SH-SY5Y (cell line): ENCODE measurements at regions not wholly inside any gene's neighbourhood (a gene's known extent, or its start where the extent isn't known, plus 50 kb on each side); places are given as distances from the start of the nearest gene placed in this dataset.

Experiments used
- GATA2 ChIP-seq: IDR thresholded peaks from 2 replicates; pipeline ENCODE4 v1.6.1; 2011; ENCODE audit warnings: mild to moderate bottlenecking, low read depth, low read length
- GATA3 ChIP-seq: IDR thresholded peaks from 2 replicates; pipeline ENCODE4 v1.6.1; 2011; ENCODE audit warnings: low read depth, mild to moderate bottlenecking, low read length, moderate library complexity

GRCh38 chr1:13911697-13912619, 212.0 kb downstream of the PRDM2 start:
- no peak for TF ChIP-seq GATA2
- TF ChIP-seq GATA3: no peak

DNA sequence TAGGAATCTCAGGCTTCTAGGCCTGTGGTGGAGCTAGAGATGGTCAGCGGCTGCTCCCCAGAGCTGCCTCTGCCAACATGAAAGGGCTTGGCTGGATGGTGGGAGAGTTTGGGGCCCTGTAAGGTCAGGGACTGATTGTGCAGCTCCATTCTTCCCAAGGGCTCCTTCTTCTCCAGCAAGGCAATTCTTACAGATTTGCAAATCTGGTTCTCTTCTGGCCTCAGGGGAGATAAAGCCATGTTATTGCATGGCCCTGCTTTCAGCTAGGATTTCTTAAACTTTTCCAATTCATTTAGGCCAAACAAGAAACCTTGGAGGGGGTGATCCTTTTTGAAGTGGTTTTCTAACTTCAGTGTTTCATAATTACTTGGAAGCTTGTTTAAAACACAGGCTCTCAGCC, 213.4 kb downstream of the PRDM2 start:
- TF ChIP-seq GATA2 (no peak), GATA3 (no peak)

- no peak for TF ChIP-seq GATA2
Measured at GRCh38 chr1:13916530-13916929, 216.5 kb downstream of the PRDM2 start.

GRCh38 chr1:13917607-13918006, 217.6 kb downstream of the PRDM2 start:
- TF ChIP-seq GATA3 (no peak), GATA2 (no peak)

DNA sequence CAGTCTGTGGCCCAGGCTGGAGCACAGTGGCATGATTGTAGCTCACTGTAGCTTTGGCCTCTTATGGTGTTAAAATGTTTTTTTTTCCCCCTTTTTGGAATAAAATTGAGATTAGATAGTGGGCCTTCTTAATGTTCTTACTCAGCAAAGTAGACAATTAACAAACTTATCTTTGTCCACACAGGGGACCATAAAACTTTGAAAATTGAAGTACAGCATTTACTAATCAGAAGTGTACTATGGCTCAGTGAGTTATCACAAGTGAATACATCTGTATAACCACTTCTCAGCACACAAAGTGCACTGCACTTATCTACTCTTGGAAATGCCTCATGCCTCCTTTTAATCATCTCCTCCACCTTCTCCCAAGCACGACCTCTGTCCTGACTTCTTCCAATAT, 218.9 kb downstream of the PRDM2 start:
- TF ChIP-seq GATA3: no peak
- TF ChIP-seq GATA2: no peak

- TF ChIP-seq GATA3: no peak
- no peak for TF ChIP-seq GATA2
Measured at GRCh38 chr1:13921190-13921589, 221.2 kb downstream of the PRDM2 start.

- TF ChIP-seq GATA2: no peak
- TF ChIP-seq GATA3: no peak
Measured at GRCh38 chr1:13922466-13923110, 222.6 kb downstream of the PRDM2 start.

- TF ChIP-seq GATA3: no peak
- no peak for TF ChIP-seq GATA2
Measured at GRCh38 chr1:13926556-13926955, 226.6 kb downstream of the PRDM2 start.

DNA sequence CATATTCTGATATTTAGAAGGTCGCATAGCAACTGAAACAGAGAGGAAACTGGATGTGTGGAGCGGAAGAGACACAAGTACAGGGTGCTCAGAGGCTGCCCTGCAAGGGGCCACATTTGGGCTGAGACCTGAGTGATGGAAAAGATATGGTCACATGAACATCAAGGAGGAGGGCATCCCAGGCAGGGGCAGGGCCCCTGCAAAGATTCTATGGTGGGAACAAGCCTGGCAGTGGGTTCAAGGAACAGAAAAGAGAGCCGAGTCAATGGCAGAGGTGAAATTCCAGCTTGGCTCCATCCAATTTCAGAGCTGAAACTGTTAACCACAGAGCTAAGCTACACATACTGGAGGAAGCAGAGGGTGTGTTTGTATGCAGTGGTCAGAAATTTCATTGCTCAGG, 227.7 kb downstream of the PRDM2 start:
- TF ChIP-seq GATA3: no peak
- no peak for TF ChIP-seq GATA2

- TF ChIP-seq GATA2 (no peak), GATA3 (no peak)
Measured at GRCh38 chr1:13929313-13929712, 229.3 kb downstream of the PRDM2 start.

- TF ChIP-seq GATA3 (no peak), GATA2 (no peak)
Measured at GRCh38 chr1:13930151-13930550, 230.2 kb downstream of the PRDM2 start.

DNA sequence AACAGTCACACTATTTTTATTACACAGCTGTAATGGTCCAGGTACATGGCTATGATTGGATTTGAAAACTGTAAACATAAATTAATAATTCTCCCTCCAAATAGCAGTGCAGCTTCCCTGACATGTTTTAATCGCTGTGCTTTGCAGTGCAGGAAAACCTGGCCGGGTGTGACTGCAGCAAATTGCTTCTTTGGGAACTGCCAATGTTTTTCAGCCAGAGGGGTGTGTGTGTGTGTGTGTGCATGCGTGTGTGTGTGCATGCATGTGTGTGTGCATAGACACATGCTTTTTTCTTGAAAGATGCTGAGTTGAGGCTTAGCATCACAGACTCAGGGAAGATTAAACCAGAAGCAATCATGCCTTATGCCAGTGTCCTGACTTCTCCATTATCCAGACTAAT, 231.2 kb downstream of the PRDM2 start:
- TF ChIP-seq GATA2 (no peak), GATA3 (no peak)

DNA sequence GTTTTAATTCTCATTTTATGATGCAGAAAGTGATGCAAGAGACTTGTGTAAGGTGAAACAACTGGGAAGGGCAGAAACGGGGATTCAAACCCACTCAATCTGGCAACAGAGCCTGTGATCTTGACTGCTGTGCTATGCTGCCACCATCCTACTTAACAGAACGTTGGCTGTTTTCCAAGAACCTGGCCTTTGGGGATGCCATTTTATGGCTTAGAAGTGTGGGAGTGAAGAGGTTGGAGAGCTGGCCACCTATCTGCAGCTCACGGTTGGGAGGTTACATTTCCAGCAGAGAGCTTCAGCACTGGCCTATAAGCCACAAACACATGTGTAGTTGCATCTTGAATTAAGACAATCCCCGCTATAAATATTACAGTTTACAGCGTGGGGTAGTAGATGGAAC, 235.3 kb downstream of the PRDM2 start:
- TF ChIP-seq GATA3 (no peak), GATA2 (no peak)

- no peak for TF ChIP-seq GATA3
- no peak for TF ChIP-seq GATA2
Measured at GRCh38 chr1:13941315-13941714, 241.3 kb downstream of the PRDM2 start.

DNA sequence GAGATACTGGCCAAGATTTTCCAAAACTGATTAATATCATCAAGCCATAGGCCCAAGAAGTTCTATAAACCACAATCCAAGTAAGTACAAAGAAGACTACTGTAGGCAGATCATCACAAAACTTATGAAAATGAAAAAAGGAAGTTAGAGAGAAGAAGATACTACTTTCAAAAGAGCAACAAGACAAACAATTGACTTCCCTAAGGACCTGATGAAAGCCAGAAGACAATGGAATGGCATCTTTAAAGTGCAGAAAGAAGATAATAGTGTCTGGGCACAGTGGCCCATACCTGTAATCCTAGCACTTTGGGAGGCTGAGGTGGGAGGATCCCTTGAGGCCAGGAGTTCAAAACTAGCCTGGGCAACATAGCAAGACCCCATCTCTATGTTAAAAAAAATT, 243.1 kb downstream of the PRDM2 start:
- no peak for TF ChIP-seq GATA3
- no peak for TF ChIP-seq GATA2
